Upper lobe of left lung (tissue), 4 donors: ENCODE measurements at regions not wholly inside any gene's neighbourhood (a gene's known extent, or its start where the extent isn't known, plus 50 kb on each side); places are given as distances from the start of the nearest gene placed in this dataset.

ENCODE experiments used
- CTCF ChIP-seq, 6 experiments: fragments of 450-650 bp in 4 of 6; fragments of 200-600 bp in 2 of 6; sonication (generic) in 2 of 6; IDR thresholded peaks; one replicate each; pipeline ENCODE4 v1.5.1; 2016 to 2019; ENCODE audit warnings: antibody characterized with exemption in 6 of 6
- EP300 ChIP-seq, 4 donors: sonication (generic); formaldehyde crosslinking; IDR thresholded peaks; one replicate each; pipeline ENCODE4 v1.5.1; 2017; ENCODE audit warnings: antibody characterized with exemption in 4 of 4, control low read depth in 2 of 4
- POLR2A ChIP-seq, 4 donors: fragments of 450-650 bp; IDR thresholded peaks; one replicate each; pipeline ENCODE4 v1.5.1; 2016 to 2017; ENCODE audit warnings: antibody characterized with exemption in 4 of 4, mild to moderate bottlenecking in 2 of 4
- POLR2AphosphoS5 ChIP-seq, 2 donors: sonication (generic); formaldehyde crosslinking; IDR thresholded peaks; one replicate each; pipeline ENCODE4 v1.5.1; 2017; ENCODE audit warnings: antibody characterized with exemption in 2 of 2

DNA sequence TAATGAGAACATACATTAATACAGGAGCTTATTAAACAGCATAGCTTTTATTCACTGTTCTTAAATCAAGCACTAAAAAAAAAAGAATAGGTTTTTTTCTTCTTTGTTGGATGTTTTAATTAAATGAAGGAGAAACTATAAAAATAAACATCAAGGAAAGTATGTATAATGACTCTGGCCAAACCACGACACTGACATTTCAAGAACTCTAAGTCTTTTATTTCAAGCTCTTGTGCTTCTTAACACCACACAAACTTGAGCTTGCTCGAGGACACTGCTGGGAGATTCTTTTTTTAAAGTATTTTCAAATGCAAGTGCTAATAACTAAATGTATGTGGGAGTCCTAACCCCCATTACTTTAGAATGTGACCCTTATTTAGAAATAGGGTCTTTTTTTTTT lies 204.9 kb upstream of the PPARGC1A start:
- TF ChIP-seq CTCF (IDR thresholded peaks at IDR 0.05) (no peak), POLR2AphosphoS5 (IDR thresholded peaks at IDR 0.05) (no peak), EP300 (IDR thresholded peaks at IDR 0.05) (no peak), POLR2A (IDR thresholded peaks at IDR 0.05) (no peak)
